ENCODE measurements at regions not wholly inside any gene's neighbourhood (a gene's known extent, or its start where the extent isn't known, plus 50 kb on each side); places are given as distances from the start of the nearest gene placed in this dataset.

GRCh38 chrX:121165930-121166359 lies 118.5 kb downstream of the GLUD2 start:
- no peak for TF ChIP-seq CTCF (IDR thresholded peaks at IDR 0.05; ENCODE audit: low read depth, low read length)
- no peak for TF ChIP-seq POLR2A (IDR thresholded peaks at IDR 0.05; ENCODE audit: extremely low read depth, insufficient read length)

Data from NB4 (cell line).